Testis (tissue), 2 donors: ENCODE measurements at regions not wholly inside any gene's neighbourhood (a gene's known extent, or its start where the extent isn't known, plus 50 kb on each side); places are given as distances from the start of the nearest gene placed in this dataset.

Experiments
- DNase-seq: peaks from one replicate; pipeline ENCODE4 v3.0.0-alpha.2; 2019
- H3K27ac ChIP-seq, 2 donors: fragments of 200-600 bp; sonication (generic); one replicate each; pipeline ENCODE4 v1.5.1; 2019
- H3K27me3 ChIP-seq: fragments of 200-600 bp; sonication (generic); one replicate; pipeline ENCODE4 v1.5.1; 2019
- H3K36me3 ChIP-seq: fragments of 200-600 bp; sonication (generic); one replicate; pipeline ENCODE4 v1.5.1; 2017; ENCODE audit warnings: low read depth; ENCODE audit errors: missing control alignments
- H3K4me1 ChIP-seq: fragments of 200-600 bp; sonication (generic); one replicate; pipeline ENCODE4 v1.5.1; 2019
- H3K4me3 ChIP-seq, 2 donors: fragments of 200-600 bp; sonication (generic); one replicate each; pipeline ENCODE4 v1.5.1; 2017 to 2019
- H3K9me3 ChIP-seq: fragments of 200-600 bp; sonication (generic); one replicate; pipeline ENCODE4 v1.5.1; 2017
- POLR2A ChIP-seq: fragments of 450-650 bp; IDR thresholded peaks from one replicate; pipeline ENCODE4 v1.6.1; 2017; ENCODE audit warnings: antibody characterized with exemption, mild to moderate bottlenecking, moderate library complexity
- WGBS, 2 donors: methylation state at CpG; one replicate each; pipeline ENCODE4 v1.1.5; 2018; 5-methylcytosine and 5-hydroxymethylcytosine counted together
- intact Hi-C: fragments of 100-400 bp; cut with DNase I; formaldehyde crosslinking; loops from one replicate; pipeline ENCODE4 v1.15.1; 2023; ENCODE audit warnings: low total_unique reads
- TF ChIP-seq, protein P1 (sequence below), 3 experiments: fragments of 450-650 bp in 2 of 3; fragments of 200-600 bp in 1 of 3; sonication (generic) in 1 of 3; IDR thresholded peaks; one replicate each; pipeline ENCODE4 v1.5.1; 2016 to 2019; ENCODE audit warnings: antibody characterized with exemption in 3 of 3, mild to moderate bottlenecking in 2 of 3, moderate library complexity in 1 of 3

- DNase-seq: peak; percentile 18
- no peak for TF ChIP-seq POLR2A
- TF ChIP-seq, protein P1, sequence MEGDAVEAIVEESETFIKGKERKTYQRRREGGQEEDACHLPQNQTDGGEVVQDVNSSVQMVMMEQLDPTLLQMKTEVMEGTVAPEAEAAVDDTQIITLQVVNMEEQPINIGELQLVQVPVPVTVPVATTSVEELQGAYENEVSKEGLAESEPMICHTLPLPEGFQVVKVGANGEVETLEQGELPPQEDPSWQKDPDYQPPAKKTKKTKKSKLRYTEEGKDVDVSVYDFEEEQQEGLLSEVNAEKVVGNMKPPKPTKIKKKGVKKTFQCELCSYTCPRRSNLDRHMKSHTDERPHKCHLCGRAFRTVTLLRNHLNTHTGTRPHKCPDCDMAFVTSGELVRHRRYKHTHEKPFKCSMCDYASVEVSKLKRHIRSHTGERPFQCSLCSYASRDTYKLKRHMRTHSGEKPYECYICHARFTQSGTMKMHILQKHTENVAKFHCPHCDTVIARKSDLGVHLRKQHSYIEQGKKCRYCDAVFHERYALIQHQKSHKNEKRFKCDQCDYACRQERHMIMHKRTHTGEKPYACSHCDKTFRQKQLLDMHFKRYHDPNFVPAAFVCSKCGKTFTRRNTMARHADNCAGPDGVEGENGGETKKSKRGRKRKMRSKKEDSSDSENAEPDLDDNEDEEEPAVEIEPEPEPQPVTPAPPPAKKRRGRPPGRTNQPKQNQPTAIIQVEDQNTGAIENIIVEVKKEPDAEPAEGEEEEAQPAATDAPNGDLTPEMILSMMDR (IDR thresholded peaks at IDR 0.05): no peak
- H3K9me3 ChIP-seq: no peaks in the 10 kb centered on the region
- H3K36me3 ChIP-seq: no peaks in the 10 kb centered on the region
- H3K4me1 ChIP-seq: no peaks in the 10 kb centered on the region
- intact Hi-C loops: no loop called here
- no peaks in the 10 kb centered on the region for H3K27me3 ChIP-seq
- WGBS, 2 donors: 73 to 76% methylated on average over 5 of the region's 5 CpGs
- no peak overlapping the region for H3K4me3 ChIP-seq
- no peak overlapping the region for H3K27ac ChIP-seq
These were observed 152.9 kb downstream of the PIK3R1 start for GRCh38 chr5:68368311-68369022.

DNA sequence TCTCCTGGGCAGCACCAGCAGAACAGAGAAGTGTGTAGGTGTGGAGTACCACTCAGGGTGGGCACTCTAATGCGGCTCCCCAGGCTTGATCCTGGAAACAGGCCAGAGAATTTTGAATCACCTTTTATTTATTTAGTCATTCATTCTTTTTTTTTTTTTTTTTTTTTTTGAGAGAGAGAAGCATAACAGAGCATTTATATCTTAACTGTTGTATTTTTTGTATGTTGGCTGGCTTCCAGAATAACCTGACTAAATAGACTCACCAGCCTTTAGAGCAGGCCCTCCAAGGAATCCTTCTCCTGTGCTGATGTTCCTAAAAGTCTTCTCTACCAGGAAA lies 153.4 kb downstream of the PIK3R1 start:
- TF ChIP-seq, protein P1 (IDR thresholded peaks at IDR 0.05): no peak
- no peak for TF ChIP-seq POLR2A
- no peak for DNase-seq
- no peaks in the 10 kb centered on the region for H3K9me3 ChIP-seq
- H3K4me3 ChIP-seq: no peak overlapping the region
- intact Hi-C loops: no loop called here
- H3K36me3 ChIP-seq: no peaks in the 10 kb centered on the region
- no peak overlapping the region for H3K27ac ChIP-seq
- H3K4me1 ChIP-seq: no peaks in the 10 kb centered on the region
- no peaks in the 10 kb centered on the region for H3K27me3 ChIP-seq
- WGBS, 2 donors: 72 to 82% methylated on average over 1 of the region's 1 CpG

GRCh38 chr5:68369457-68370125 lies 154.0 kb downstream of the PIK3R1 start:
- Histone ChIP-seq H3K4me1 (no peaks in the 10 kb centered on the region), H3K4me3 (no peak overlapping the region), H3K27me3 (no peaks in the 10 kb centered on the region), H3K27ac (no peak overlapping the region), H3K36me3 (no peaks in the 10 kb centered on the region), H3K9me3 (no peaks in the 10 kb centered on the region)
- TF ChIP-seq, protein P1 (IDR thresholded peaks at IDR 0.05): no peak
- TF ChIP-seq POLR2A: no peak
- 80 to 82% methylated on average over 7 of the region's 7 CpGs for WGBS, 2 donors
- DNase-seq: no peak
- intact Hi-C loops: no loop called here

DNA sequence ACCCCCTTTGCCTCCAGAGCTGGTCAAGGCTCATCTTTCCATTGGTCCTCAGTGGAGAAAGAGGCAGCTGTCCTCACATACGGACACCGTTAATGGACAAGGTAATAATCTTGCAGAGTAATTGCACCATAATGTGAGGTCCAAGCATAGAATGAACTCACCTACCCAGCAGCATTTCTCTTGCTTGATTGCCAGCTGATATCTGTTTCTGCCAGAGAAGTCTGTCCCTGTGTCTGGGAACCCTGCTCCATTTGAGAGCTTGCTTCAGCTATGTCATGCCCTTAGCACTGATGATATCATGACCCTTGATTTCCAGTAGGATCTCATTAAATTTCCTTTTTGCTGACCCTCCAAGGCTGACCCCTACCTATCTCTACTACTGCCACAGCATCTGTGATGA lies 154.6 kb downstream of the PIK3R1 start:
- Histone ChIP-seq H3K9me3 (no peaks in the 10 kb centered on the region), H3K36me3 (no peaks in the 10 kb centered on the region), H3K27me3 (no peaks in the 10 kb centered on the region), H3K27ac (no peak overlapping the region), H3K4me3 (no peak overlapping the region), H3K4me1 (no peaks in the 10 kb centered on the region)
- WGBS, 2 donors: 96 to 100% methylated on average over 2 of the region's 2 CpGs
- intact Hi-C loops: no loop called here
- DNase-seq: no peak
- TF ChIP-seq, protein P1 (IDR thresholded peaks at IDR 0.05): no peak
- TF ChIP-seq POLR2A: no peak

DNA sequence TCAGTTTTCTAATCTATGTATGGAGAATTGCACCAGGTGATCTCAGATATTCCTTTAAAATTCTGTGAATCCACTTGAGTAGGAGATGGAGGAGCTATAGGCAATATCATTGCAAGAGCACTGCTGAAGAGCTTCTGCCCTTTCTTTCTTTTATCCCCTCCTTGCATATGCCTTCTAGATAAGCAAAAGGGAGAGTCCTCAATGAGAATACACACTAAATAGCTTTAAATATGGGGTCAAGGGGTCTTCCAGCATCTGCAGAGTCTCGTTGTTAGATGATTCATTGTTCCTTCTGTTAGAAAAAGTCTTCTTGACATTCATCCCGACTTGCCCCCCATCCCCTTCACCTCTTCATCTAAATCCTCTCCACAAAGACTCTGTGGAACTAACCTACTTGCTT lies 156.1 kb downstream of the PIK3R1 start:
- H3K27me3 ChIP-seq: no peaks in the 10 kb centered on the region
- H3K27ac ChIP-seq: no peak overlapping the region
- TF ChIP-seq, protein P1 (IDR thresholded peaks at IDR 0.05): no peak
- no peak for TF ChIP-seq POLR2A
- 72 to 74% methylated on average over 2 of the region's 2 CpGs for WGBS, 2 donors
- no peak overlapping the region for H3K4me3 ChIP-seq
- DNase-seq: no peak
- no peaks in the 10 kb centered on the region for H3K36me3 ChIP-seq
- intact Hi-C loops: no loop called here
- H3K9me3 ChIP-seq: no peaks in the 10 kb centered on the region
- H3K4me1 ChIP-seq: no peaks in the 10 kb centered on the region
